ENCODE measurements at regions not wholly inside any gene's neighbourhood (a gene's known extent, or its start where the extent isn't known, plus 50 kb on each side); places are given as distances from the start of the nearest gene placed in this dataset.
"Not testable (repeated sequence)": the region's sequence is repeated elsewhere in the genome, so short reads cannot be mapped to it uniquely, and the experiment has no call there.

DNA sequence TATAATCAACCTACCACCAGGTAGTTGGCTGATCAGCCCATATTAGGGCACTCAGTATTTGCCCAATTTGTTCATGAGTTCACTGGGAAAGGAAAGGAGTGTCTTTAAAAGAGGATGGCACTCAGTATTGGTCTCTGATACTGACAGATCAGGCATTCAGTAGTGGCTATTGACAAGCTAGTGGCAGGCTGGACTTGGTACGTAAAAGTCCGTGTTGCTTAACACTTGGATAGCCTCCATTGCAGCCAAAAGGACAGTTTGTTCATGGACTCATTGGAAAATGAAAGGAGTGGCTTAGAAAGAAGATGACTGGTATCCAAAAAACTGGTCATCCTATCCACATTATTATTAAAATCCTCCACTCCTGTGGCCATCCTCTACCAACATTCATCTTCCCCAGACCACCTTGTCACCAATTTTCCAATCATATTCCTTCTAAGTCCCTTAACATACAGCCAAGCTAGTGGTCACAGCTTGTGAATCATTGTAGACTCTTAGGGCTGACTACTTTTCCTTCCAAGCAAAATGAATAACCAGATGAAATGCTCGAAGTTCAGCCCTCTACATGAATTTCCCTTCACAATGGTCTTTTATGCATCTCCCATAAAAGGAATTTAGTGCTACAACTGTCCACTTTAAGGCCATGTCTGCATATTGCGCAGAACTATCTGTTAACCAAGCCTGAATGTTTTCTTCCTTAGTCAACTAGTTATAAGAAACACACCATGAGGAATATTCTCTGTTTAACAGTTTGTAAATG, 78.6 kb upstream of the MAGI2 start:
- DNase-seq: no peak

DNA sequence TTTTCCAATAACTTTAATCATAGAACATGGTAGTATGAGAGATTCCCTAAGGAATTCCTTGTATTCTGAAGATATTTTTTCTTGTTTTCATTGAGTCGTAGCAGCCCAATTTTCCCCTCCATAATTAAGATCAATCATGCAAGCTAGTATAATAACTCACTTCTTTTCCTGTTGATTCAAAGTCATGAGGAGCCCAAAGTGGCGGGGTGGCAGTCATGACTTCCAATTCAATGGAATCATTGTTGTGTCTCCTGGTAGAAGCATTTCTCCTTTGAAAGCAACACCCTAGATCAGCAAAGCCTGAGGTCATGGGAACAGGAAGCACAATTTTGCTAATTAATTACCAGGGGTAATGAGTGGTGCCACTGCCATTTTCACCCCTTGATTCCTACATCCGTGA, 77.6 kb upstream of the MAGI2 start:
- no peak for DNase-seq

DNA sequence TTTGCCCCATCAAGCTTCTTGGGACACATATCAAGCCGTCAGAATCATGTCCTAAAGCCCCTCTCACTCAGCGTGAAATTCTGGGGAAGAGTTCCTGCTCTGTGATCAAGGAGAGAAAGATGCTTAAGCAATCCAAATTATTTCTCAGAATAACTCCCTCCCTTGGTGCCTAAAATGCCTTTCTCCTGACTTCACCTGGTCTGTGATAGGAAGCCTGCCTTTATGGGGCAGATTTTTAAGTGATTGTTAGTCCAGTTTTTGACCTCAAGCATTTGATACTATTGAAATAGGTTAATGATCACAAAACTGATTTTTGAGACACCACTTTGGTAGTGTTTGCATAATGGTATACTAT, 76.4 kb upstream of the MAGI2 start:
- DNase-seq: no peak

DNA sequence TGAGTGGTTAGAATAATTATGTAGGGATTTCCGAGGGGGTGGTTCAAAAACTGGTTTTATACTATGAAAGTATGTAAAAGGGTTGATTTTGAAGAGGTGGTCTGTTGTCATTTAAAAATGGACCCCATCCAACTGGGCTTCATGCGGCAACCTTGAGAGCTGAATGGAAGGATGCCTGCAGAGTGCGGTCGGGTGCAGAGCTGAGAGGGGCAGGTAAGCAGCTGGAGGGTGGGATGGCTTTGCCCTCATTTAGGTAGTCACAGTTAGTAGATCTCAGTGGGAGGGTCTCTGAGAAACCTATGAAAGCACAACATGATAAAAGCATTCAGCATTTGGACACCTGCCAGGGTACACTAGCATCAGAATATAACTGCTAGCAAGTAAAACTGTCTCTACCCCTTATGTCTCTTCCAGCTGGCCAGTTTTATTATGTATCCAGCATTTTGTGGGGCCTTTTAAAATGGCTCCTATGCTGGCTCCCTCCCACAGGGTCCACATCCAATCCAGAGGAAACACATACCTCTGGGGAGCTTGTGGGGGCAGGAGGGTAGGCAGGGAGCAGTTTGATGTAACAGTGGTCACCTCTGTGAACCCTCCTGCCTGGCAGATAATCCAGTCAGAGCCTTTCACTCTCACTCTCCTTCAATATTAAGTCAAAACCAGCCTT, 75.9 kb upstream of the MAGI2 start:
- DNase-seq: no peak

DNA sequence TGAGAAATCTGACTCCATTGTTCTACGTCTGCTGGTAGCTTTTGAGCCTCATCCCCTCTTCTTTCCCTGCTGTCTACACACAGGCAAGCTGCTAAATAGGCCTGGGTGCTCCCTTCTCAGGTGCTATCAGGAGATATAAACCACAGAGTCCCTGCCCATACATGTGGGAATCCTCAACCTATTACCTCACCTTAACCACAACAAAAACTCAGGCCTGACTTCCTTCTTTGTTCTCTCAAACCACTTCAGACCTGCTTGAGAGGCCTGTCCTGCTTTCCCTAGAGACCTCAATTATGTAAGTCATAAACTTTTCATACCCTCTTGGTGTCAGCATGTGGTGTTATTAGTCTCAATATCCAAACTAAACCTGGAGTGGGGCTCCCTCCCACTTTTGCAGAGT, 75.0 kb upstream of the MAGI2 start:
- DNase-seq: no peak

DNA sequence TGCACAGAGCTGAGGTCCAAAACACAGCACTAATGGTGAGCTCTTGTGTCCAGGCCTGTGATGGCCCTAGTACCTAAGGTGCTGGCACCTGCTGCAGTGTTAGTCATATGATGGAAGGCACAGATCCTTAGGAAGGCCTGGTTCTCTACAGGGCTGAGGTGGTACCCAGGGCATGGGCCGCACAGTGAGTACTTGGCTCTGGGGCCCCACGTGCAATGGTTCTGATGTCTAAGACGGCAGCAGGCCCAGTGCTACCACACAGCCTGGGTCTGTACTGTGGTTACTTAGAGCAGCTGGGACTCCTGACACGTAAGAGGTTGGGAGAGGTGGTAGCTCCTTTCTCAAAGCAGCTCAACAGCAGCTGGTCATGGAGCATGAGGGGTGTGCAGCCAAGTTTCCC, 70.6 kb upstream of the MAGI2 start:
- no peak for DNase-seq

DNA sequence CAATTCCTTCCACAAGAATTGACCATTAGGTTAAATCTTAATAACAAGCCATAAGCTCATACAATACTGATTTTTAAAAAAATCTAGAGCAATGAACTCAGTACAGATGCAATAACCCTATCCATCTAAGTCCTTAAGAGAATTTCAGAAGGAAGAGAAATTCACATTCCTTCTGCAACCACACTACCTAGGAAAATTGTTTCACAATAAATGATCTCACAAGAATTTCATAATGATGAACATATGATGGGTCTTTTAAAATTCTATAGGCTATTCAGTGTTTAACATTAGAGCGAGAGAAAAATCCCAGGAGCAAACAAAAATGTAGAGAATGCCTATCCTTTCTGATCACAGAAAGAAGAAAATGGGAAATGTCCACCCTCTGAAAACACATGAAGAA, 70.0 kb upstream of the MAGI2 start:
- no peak for DNase-seq

DNA sequence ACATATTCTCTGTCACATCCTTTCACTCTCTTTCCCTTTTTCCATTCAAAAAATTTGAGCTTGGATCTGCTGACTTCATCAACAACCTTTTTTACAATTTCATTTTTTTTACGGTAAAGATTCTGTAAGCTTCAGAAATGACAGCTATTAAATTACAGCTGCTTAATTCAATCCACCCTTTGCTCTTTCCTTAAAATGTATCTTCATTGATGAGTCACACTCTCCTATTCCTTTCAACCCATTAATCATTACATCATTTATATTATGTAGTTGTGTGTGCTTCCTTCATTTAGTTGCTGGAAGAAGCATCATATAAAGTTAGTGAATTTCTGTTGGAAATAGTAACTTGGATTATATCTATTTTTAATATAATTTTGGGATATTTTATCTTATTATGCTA, 67.1 kb upstream of the MAGI2 start:
- no peak for DNase-seq

DNA sequence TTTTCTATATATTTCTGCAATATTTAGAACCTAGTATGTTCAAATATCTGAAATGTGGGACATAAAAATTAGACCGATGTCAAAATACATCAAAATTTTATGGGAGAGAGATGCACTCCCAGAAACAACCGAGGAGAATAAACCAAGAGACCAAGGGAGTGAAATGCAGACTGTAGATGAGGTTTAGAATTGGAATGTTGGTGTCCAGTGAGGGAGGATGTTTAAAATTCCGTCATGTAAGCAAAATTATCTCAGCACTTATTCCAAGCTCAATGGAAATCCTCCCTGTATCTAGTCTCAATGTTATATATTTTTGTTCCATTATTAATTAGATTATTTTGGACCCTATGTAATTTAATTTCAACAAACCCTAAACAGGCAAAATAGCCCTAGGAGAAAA, 61.9 kb upstream of the MAGI2 start:
- no peak for DNase-seq

DNA sequence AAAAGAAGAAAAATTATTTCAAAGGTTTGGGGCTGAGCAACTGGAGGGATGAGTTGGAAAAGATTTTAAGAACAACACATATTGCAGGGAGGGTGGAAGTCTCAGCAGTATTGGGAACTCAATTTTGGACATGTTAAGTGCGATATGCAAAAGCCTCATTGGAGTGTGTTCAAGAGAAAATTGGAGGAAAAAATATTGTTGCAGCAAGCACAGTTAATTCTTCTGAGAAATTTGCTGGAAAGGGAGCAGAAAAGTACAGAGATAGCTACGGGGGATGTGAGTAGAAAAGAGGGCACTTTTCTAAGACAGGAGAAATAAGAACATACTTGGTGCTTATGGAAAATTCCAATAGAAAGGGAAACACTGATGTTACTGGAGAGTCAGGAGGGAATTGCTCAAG, 59.8 kb upstream of the MAGI2 start:
- no peak for DNase-seq

DNA sequence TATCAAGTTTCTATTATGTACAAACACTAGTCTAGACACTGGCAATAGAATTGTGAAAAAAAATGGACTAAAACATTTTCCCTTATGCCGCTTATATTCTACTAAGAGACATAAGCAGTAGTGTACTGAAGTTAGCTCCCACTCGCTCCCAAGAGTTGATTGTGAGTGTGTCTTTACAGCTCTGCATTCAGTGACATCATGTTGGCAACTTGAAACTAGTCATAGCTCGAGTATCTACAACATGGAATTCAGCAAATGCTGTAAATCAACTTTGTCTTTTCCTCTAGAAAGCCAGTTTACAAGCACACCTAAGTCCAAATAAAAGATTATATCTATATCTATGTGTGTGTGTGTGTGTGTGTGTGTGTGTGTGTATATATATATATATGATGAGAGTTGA, 58.8 kb upstream of the MAGI2 start:
- DNase-seq: no peak

DNA sequence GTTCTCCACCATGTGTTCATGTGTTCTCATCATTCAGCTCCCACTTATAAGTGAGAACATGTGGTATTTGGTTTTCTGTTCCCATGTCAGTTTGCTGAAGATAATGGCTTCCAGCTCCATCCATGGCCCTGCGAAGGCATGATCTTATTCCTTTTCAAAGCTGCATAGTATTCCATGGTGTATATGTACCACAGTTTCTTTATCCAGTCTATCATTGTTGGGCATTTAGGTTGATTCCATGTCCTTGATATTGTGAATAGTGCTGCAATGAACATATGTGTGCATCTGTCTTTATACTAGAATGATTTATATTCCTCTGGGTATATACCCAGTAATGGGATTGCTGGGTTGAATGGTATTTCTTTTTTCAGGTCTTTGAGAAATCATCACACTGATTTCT, 57.6 kb upstream of the MAGI2 start:
- DNase-seq: not testable (repeated sequence)

DNA sequence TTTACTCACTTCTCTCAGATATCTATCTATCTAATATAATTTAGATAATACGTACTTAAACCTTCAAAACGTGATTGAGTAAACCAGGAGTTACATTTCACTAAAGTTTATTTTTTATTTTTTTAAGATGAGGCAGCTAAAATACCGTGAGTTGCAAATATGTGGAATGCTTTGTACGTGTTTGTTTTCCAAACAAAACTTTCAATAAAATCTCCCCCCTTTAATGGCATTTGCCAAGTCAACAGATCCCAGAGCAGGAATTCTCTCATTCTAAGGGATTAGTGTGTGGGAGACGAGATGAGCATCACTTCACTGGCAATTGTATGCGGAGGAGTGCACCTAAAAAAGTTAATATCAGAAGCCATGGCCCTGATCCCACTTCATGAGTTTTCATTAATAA, 53.7 kb upstream of the MAGI2 start:
- no peak for DNase-seq

DNA sequence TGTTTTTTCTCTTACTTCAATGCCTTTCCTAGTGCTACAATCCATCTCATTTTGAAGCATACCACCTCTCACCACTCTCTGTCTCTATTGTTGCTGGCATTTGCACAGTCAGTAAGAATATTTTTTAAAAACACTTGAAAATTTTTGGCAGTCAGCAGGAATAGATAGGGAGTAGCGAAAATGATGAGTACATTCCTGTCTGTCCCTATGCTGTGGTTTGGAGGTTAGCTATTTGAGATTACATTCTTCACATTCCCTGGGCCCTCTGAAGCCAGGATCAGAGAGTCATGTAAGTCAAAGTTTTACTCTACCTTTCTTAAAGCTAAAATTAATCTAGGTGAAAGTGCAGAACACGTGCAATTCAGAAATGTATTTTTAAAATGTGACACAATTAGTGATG, 53.0 kb upstream of the MAGI2 start:
- DNase-seq: no peak

DNA sequence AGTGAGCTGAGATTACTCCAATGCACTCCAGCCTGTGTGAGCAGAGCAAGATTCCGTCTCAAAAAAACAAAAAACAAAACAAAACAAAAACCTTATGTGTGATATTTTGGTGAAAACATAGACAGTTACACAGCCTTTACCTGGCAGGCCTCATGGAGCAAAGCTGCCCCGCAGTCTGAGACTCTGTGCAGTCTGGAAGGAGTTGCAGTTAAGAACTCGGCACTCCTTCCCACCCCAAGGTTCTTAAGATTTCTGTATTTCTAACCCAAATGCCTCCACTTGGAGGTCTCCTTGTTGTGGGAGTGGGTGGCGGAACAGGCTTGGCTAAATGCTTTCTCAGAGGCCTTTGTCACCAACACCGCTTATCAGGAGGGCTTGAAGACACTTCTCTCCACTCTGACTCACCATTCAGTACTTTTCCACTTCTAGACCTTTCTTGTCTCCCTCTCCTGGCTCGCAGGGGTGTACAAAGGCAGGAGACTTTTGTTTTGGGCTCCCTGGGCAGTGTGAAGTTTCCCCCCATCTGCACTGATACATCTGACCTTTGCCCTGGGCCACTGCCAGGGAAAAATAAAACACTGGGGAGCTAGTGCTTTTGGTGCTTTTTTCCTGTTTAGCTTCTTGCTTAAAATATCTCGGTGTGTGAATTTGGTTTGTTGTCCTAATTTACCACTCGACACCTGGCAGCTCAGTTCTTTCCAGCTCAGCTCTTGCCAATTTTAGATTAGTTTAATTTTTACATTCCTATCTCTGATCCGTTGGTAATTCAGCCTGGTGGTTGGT, 51.3 kb upstream of the MAGI2 start:
- DNase-seq: no peak
